Fibroblast of pulmonary artery (primary cell): ENCODE measurements at regions not wholly inside any gene's neighbourhood (a gene's known extent, or its start where the extent isn't known, plus 50 kb on each side); places are given as distances from the start of the nearest gene placed in this dataset.

ENCODE experiments used
- DNase-seq: peaks from one replicate; pipeline ENCODE4 v3.0.0-alpha.2; 2010; ENCODE audit warnings: low read depth
- H3K4me3 ChIP-seq: replicated peaks from 2 replicates; pipeline ENCODE4 v1.5.1; 2011; ENCODE audit warnings: low read depth, mild to moderate bottlenecking, control low read depth, low read length, moderate library complexity
- CTCF ChIP-seq: IDR thresholded peaks from 2 replicates; pipeline ENCODE4 v1.5.1; 2011; ENCODE audit warnings: mild to moderate bottlenecking, control low read depth, low read length, inconsistent platforms; ENCODE audit errors: missing control alignments

DNA sequence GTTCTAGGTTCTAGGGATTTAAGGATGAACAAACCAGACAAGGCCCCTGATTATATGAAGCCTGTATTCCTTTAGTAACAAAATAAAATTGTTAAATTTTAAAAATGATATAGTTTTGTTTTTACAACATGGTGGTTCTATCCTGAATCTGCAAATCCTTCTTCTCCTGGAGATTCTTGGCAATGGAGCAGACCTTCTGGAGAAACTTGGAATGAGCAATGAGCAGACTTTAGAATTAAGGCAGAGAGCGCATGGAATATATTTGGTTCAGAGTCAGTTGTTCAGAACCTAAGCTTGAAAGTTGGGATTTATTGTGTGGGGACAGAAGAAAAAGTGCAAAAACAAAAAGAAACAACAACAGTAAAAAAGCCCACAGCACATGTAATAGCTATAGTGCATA lies 381.1 kb downstream of the ADGRL2 start:
- no peak for TF ChIP-seq CTCF
- no peak for DNase-seq

DNA sequence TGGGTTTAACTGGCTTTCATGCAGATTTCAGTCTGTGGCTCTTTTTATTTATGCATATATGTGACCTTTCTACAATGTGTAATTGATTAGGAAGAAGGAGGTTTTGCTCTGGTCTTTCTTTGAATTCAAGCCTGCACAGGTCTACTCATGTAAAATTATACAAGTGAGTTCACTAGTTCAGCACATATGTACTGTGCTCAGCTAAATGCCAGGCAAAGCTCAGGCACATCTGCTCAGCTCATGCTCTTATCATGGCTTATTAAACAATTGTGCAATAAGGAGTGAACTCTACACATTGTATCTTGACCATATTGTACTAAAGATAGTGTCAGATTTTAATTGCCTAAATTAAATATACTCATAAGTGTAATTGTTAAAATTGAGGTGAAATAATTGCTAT lies 378.4 kb downstream of the ADGRL2 start:
- no peak for DNase-seq

More for the DNA sequence above, 381.1 kb downstream of the ADGRL2 start:
- no peak overlapping the region for H3K4me3 ChIP-seq

GRCh38 chr1:82177192-82177591 lies 376.5 kb downstream of the ADGRL2 start:
- no peak overlapping the region for H3K4me3 ChIP-seq
- peak; percentile 72 for DNase-seq
- TF ChIP-seq CTCF: no peak

More for the DNA sequence above, 378.4 kb downstream of the ADGRL2 start:
- no peak for TF ChIP-seq CTCF
- no peak overlapping the region for H3K4me3 ChIP-seq

- TF ChIP-seq CTCF: no peak
- H3K4me3 ChIP-seq: no peak overlapping the region
- no peak for DNase-seq
Measured at GRCh38 chr1:82171955-82172354, 371.2 kb downstream of the ADGRL2 start.

DNA sequence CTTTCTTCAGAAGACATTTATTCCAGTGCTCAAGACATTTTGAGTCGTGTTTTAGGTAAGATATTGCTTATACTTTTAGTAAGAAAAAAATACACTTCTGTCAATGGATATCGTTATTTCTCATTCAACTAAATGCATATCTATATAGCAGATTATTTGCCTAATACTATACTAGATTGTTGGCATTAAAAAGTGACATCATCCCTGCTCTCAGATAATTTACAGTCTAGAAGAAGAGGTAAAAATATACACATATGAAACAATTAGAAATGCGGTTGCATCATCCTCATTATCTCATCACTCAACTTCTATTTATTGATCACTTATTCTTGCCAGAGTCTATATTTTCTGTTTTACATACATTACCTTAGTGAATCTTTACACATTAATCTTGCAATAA lies 367.7 kb downstream of the ADGRL2 start:
- DNase-seq: no peak
- no peak overlapping the region for H3K4me3 ChIP-seq
- TF ChIP-seq CTCF: no peak

- no peak for TF ChIP-seq CTCF
- DNase-seq: no peak
- no peak overlapping the region for H3K4me3 ChIP-seq
Measured at GRCh38 chr1:82165304-82165703, 364.6 kb downstream of the ADGRL2 start.
